A673 (cell line): ENCODE measurements at regions not wholly inside any gene's neighbourhood (a gene's known extent, or its start where the extent isn't known, plus 50 kb on each side); places are given as distances from the start of the nearest gene placed in this dataset.
A peak's percentile ranks its signal among the peaks of the same experiment; 100 is the strongest.

Experiments used
- BruUV-seq: library from RNA; stranded (reverse); fragments of 400-500 nt; replicated peaks from 2 replicates; lab custom pipeline; 2021; lab: Mats Ljungman, UMichigan
- CTCF ChIA-PET: fragments of 300-600 bp; sonication (Branson Sonifier 250); formaldehyde crosslinking; loops from one replicate; lab custom pipeline; 2022; ENCODE audit warnings: antibody characterized with exemption; lab: Charles Lee
- POLR2A ChIA-PET: fragments of 300-600 bp; sonication (Branson Sonifier 250); formaldehyde crosslinking; loops from one replicate; lab custom pipeline; 2022; ENCODE audit warnings: antibody characterized with exemption; ENCODE audit not compliant: low non-redundant PET; lab: Charles Lee
- DNase-seq: peaks from one replicate; pipeline ENCODE4 v3.0.0-alpha.2; 2015; ENCODE audit warnings: low spot score
- H3K27ac ChIP-seq: fragments of 200-600 bp; sonication (generic); 2 replicates; pipeline ENCODE4 v1.5.1; 2016; ENCODE audit warnings: mixed run types, low read depth, mild to moderate bottlenecking, mixed read lengths, antibody characterized with exemption, low read length; ENCODE audit not compliant: poor library complexity, severe bottlenecking
- H3K27me3 ChIP-seq: fragments of 200-600 bp; sonication (generic); replicated peaks from 2 replicates; pipeline ENCODE4 v1.6.1; 2017; ENCODE audit warnings: mixed run types, low read depth, mild to moderate bottlenecking, mixed read lengths, antibody characterized with exemption, low read length; ENCODE audit not compliant: insufficient read depth, poor library complexity
- H3K36me3 ChIP-seq: fragments of 200-600 bp; sonication (generic); 2 replicates; pipeline ENCODE4 v1.6.1; 2016; ENCODE audit warnings: mixed run types, mild to moderate bottlenecking, mixed read lengths, antibody characterized with exemption, low read length; ENCODE audit not compliant: insufficient read depth, poor library complexity, severe bottlenecking
- H3K4me1 ChIP-seq: fragments of 200-600 bp; sonication (generic); 2 replicates; pipeline ENCODE4 v1.6.1; 2017; ENCODE audit warnings: mixed run types, mild to moderate bottlenecking, mixed read lengths, antibody characterized with exemption, low read length; ENCODE audit not compliant: insufficient read depth, poor library complexity, severe bottlenecking
- H3K4me3 ChIP-seq: fragments of 200-600 bp; sonication (generic); 2 replicates; pipeline ENCODE4 v1.5.1; 2016; ENCODE audit warnings: low read depth, mixed run types, mild to moderate bottlenecking, mixed read lengths, low read length; ENCODE audit not compliant: poor library complexity, severe bottlenecking
- H3K9me3 ChIP-seq: fragments of 200-600 bp; sonication (generic); 2 replicates; pipeline ENCODE4 v1.6.1; 2016; ENCODE audit warnings: mixed run types, low read depth, mild to moderate bottlenecking, mixed read lengths, antibody characterized with exemption, low read length; ENCODE audit not compliant: poor library complexity, severe bottlenecking
- CTCF ChIP-seq: fragments of 300-800, 200-600 bp; sonication (generic); conservative IDR thresholded peaks from 2 replicates; pipeline ENCODE4 v1.5.1; 2017; ENCODE audit warnings: low read depth, mild to moderate bottlenecking, antibody characterized with exemption, low read length, moderate library complexity, mixed read lengths
- EZH2 ChIP-seq: fragments of 200-600 bp; sonication (generic); IDR thresholded peaks from 2 replicates; pipeline ENCODE4 v1.6.1; 2017; ENCODE audit warnings: borderline replicate concordance, low read depth, mild to moderate bottlenecking, mixed read lengths, antibody characterized with exemption, low read length; ENCODE audit not compliant: poor library complexity, severe bottlenecking
- intact Hi-C: fragments of 100-400 bp; cut with micrococcal nuclease; formaldehyde crosslinking; loops from one replicate; pipeline ENCODE4 v1.10.0; 2022; ENCODE audit not compliant: unreplicated experiment

DNA sequence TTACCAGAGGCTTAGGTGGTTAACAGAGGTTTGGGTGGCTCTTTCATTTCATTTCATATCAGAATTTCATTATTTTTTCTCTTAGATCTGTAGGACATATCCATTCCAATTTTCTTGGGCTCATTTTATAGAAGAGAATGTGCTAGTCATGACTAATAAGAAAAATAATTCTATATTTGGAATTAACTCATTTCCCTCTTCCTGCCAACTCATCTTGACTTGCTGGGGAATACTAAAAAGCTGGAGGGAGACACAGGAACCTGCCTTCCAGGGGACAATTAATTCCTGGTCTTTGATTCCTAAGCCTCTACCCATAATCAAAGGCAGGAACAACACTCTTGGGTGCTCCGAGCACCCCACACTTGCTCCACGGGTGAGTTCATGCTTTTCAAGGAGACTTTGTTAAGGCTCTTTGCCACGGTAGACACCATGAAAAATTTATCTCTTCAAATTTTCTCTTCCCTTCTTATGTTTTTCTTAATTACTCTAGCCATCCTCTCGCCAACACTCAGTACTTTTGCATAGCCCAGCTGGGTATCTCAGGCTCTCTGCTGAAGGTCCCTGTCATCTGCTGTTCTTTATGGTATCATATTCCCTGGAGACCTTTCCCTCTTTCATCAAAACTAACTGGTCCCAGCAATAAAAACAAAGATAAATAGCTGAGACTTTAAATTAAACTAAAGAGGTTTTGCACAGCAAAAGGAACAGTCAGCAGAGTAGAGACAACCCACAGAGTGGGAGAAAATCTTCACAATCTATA lies 273.9 kb downstream of the NPR3 start:
- Histone ChIP-seq H3K27me3 (no peaks in the 10 kb centered on the region), H3K27ac (no peak overlapping the region), H3K36me3 (no peaks in the 10 kb centered on the region), H3K4me1 (no peaks in the 10 kb centered on the region), H3K9me3 (no peaks in the 10 kb centered on the region), H3K4me3 (no peak overlapping the region)
- TF ChIP-seq EZH2 (no peak), CTCF (no peak)
- DNase-seq = peak; percentile 25
- CTCF ChIA-PET = no interaction called here
- no TSS peak for BruUV-seq
- intact Hi-C loops = no loop called here
- POLR2A ChIA-PET = no interaction called here

DNA sequence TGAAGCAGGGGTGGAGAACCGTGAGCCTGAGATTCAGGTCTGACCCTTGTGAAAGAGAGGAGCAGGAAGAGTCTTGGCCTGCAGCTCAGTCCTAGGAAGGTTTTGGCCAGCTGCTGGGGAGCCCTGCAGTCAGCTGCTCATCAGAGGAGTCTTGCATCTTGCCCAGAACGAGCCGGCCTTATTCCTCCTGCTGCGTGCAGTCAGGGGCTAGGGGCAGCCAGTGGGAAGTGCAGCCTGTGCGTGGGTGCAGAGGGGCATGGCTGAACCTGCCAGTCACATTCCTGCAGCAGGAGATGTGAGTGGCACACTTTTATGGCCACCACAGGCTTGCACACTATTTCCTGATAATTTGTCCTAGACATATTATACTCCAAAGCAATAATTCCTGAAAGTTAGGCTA lies 278.7 kb downstream of the NPR3 start:
- Histone ChIP-seq H3K4me1 (no peaks in the 10 kb centered on the region), H3K27ac (no peak overlapping the region), H3K9me3 (no peaks in the 10 kb centered on the region), H3K27me3 (peaks cover 7% of the 10 kb centered on the region), H3K4me3 (no peak overlapping the region), H3K36me3 (no peaks in the 10 kb centered on the region)
- CTCF ChIA-PET = no interaction called here
- no peak for TF ChIP-seq CTCF
- TF ChIP-seq EZH2 = no peak
- intact Hi-C loops = no loop called here
- no TSS peak for BruUV-seq
- DNase-seq = no peak
- POLR2A ChIA-PET = no interaction called here

GRCh38 chr5:32990593-32991420 lies 279.7 kb downstream of the NPR3 start:
- no peak overlapping the region for H3K27ac ChIP-seq
- BruUV-seq = no TSS peak
- TF ChIP-seq CTCF = no peak
- TF ChIP-seq EZH2 = no peak
- H3K27me3 ChIP-seq = peaks cover 7% of the 10 kb centered on the region
- ChIA-PET CTCF (no interaction called here), POLR2A (no interaction called here)
- H3K9me3 ChIP-seq = no peaks in the 10 kb centered on the region
- H3K36me3 ChIP-seq = no peaks in the 10 kb centered on the region
- H3K4me3 ChIP-seq = no peak overlapping the region
- DNase-seq = no peak
- intact Hi-C loops = no loop called here
- H3K4me1 ChIP-seq = no peaks in the 10 kb centered on the region
